ENCODE measurements at regions not wholly inside any gene's neighbourhood (a gene's known extent, or its start where the extent isn't known, plus 50 kb on each side); places are given as distances from the start of the nearest gene placed in this dataset.

DNA sequence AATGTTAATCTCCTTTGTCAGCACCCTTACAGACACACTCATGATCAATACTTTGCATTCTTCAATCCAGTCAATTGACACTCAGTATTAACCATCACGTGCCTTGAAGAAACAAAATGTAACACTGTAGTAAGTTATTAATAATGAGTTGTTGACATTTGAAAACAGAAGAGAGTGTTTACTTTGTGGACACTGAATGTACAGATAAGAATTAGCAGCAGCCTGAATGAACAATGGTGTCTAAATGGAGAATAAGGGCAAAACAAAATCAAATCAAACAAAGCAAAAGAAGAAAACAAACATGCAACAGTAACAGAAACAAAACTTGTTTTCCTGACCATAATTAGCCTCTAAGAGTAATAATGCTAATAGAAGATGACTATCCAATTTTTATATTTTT, 1191.1 kb upstream of the MIR17HG start:
- TF ChIP-seq POLR2A (IDR thresholded peaks at IDR 0.05), result no peak
- TF ChIP-seq, protein P1, sequence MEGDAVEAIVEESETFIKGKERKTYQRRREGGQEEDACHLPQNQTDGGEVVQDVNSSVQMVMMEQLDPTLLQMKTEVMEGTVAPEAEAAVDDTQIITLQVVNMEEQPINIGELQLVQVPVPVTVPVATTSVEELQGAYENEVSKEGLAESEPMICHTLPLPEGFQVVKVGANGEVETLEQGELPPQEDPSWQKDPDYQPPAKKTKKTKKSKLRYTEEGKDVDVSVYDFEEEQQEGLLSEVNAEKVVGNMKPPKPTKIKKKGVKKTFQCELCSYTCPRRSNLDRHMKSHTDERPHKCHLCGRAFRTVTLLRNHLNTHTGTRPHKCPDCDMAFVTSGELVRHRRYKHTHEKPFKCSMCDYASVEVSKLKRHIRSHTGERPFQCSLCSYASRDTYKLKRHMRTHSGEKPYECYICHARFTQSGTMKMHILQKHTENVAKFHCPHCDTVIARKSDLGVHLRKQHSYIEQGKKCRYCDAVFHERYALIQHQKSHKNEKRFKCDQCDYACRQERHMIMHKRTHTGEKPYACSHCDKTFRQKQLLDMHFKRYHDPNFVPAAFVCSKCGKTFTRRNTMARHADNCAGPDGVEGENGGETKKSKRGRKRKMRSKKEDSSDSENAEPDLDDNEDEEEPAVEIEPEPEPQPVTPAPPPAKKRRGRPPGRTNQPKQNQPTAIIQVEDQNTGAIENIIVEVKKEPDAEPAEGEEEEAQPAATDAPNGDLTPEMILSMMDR (IDR thresholded peaks at IDR 0.05), result no peak
- TF ChIP-seq POLR2AphosphoS5 (IDR thresholded peaks at IDR 0.05), result no peak

Measured in prostate gland (tissue), 2 donors.